ENCODE measurements at regions not wholly inside any gene's neighbourhood (a gene's known extent, or its start where the extent isn't known, plus 50 kb on each side); places are given as distances from the start of the nearest gene placed in this dataset.

GRCh38 chr10:10205906-10206305, 811.8 kb upstream of the CELF2 start:
- TF ChIP-seq CTCF (IDR thresholded peaks at IDR 0.05) = no peak
- intact Hi-C loops (cut with DNase I) = no loop called here
- ATAC-seq = no peak
- Histone ChIP-seq H3K36me3 (no peaks in the 10 kb centered on the region), H3K27ac (no peak overlapping the region), H3K27me3 (no peaks in the 10 kb centered on the region), H3K4me3 (no peak overlapping the region), H3K9me3 (peaks cover 9% of the 10 kb centered on the region), H3K4me1 (no peaks in the 10 kb centered on the region)
- DNase-seq = no peak

- ATAC-seq (no peak), DNase-seq (no peak)
- intact Hi-C loops (cut with DNase I) = no loop called here
Measured at GRCh38 chr10:10207538-10207937, 810.1 kb upstream of the CELF2 start.

GRCh38 chr10:10208196-10208595, 809.5 kb upstream of the CELF2 start:
- DNase-seq = no peak

More at GRCh38 chr10:10207538-10207937, 810.1 kb upstream of the CELF2 start:
- Histone ChIP-seq H3K36me3 (no peaks in the 10 kb centered on the region), H3K27me3 (no peaks in the 10 kb centered on the region), H3K9me3 (peaks cover 9% of the 10 kb centered on the region), H3K27ac (no peak overlapping the region), H3K4me3 (no peak overlapping the region), H3K4me1 (no peaks in the 10 kb centered on the region)
- TF ChIP-seq CTCF (IDR thresholded peaks at IDR 0.05) = no peak

GRCh38 chr10:10209167-10209566, 808.5 kb upstream of the CELF2 start:
- H3K36me3 ChIP-seq = no peaks in the 10 kb centered on the region
- H3K27ac ChIP-seq = no peak overlapping the region
- intact Hi-C loops (cut with DNase I) = no loop called here

More at GRCh38 chr10:10208196-10208595, 809.5 kb upstream of the CELF2 start:
- intact Hi-C loops (cut with DNase I) = no loop called here
- no peak for TF ChIP-seq CTCF (IDR thresholded peaks at IDR 0.05)
- H3K27me3 ChIP-seq = no peaks in the 10 kb centered on the region
- H3K4me1 ChIP-seq = no peaks in the 10 kb centered on the region
- no peaks in the 10 kb centered on the region for H3K36me3 ChIP-seq
- H3K4me3 ChIP-seq = no peak overlapping the region
- no peak for ATAC-seq
- H3K27ac ChIP-seq = no peak overlapping the region
- peaks cover 9% of the 10 kb centered on the region for H3K9me3 ChIP-seq

GRCh38 chr10:10211409-10211808, 806.3 kb upstream of the CELF2 start:
- intact Hi-C loops (cut with DNase I) = no loop called here
- no peak for DNase-seq
- H3K36me3 ChIP-seq = no peaks in the 10 kb centered on the region
- no peaks in the 10 kb centered on the region for H3K9me3 ChIP-seq
- H3K4me3 ChIP-seq = no peak overlapping the region
- H3K27me3 ChIP-seq = no peaks in the 10 kb centered on the region
- H3K4me1 ChIP-seq = no peaks in the 10 kb centered on the region
- no peak overlapping the region for H3K27ac ChIP-seq
- ATAC-seq = no peak
- TF ChIP-seq CTCF (IDR thresholded peaks at IDR 0.05) = no peak

More at GRCh38 chr10:10209167-10209566, 808.5 kb upstream of the CELF2 start:
- peak; percentile 43 for ATAC-seq
- H3K4me3 ChIP-seq = no peak overlapping the region
- no peaks in the 10 kb centered on the region for H3K4me1 ChIP-seq
- DNase-seq = no peak
- no peak for TF ChIP-seq CTCF (IDR thresholded peaks at IDR 0.05)
- no peaks in the 10 kb centered on the region for H3K27me3 ChIP-seq
- H3K9me3 ChIP-seq = peaks cover 4% of the 10 kb centered on the region

GRCh38 chr10:10213237-10213636, 804.4 kb upstream of the CELF2 start:
- Histone ChIP-seq H3K9me3 (no peaks in the 10 kb centered on the region), H3K36me3 (no peaks in the 10 kb centered on the region), H3K4me1 (no peaks in the 10 kb centered on the region), H3K4me3 (no peak overlapping the region), H3K27ac (no peak overlapping the region), H3K27me3 (no peaks in the 10 kb centered on the region)
- intact Hi-C loops (cut with DNase I) = no loop called here
- TF ChIP-seq CTCF (IDR thresholded peaks at IDR 0.05) = no peak
- no peak for DNase-seq
- ATAC-seq = no peak
